ENCODE measurements at regions not wholly inside any gene's neighbourhood (a gene's known extent, or its start where the extent isn't known, plus 50 kb on each side); places are given as distances from the start of the nearest gene placed in this dataset.

DNA sequence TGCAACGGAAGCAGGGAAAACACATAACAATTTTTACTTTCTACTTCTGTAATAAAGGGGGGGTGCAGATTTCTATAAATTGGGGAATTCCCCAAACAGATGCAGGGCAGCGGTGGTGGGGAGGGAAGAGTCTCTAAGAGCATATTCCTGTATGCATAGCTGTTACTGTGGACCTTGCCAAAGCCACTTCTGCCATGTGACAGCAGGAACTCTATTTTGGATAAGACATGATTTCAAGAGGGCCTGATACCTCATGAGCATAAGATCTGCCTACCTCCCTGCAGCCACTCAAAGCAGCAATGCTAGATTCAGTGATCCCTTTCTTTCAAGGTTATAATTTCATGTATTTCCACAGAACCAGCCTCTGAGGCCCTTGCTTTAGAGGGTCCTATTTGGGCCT is 86.2 kb upstream of the CNKSR3 start:
- no peak overlapping the region for H3K27ac ChIP-seq
- TF ChIP-seq, protein P1, sequence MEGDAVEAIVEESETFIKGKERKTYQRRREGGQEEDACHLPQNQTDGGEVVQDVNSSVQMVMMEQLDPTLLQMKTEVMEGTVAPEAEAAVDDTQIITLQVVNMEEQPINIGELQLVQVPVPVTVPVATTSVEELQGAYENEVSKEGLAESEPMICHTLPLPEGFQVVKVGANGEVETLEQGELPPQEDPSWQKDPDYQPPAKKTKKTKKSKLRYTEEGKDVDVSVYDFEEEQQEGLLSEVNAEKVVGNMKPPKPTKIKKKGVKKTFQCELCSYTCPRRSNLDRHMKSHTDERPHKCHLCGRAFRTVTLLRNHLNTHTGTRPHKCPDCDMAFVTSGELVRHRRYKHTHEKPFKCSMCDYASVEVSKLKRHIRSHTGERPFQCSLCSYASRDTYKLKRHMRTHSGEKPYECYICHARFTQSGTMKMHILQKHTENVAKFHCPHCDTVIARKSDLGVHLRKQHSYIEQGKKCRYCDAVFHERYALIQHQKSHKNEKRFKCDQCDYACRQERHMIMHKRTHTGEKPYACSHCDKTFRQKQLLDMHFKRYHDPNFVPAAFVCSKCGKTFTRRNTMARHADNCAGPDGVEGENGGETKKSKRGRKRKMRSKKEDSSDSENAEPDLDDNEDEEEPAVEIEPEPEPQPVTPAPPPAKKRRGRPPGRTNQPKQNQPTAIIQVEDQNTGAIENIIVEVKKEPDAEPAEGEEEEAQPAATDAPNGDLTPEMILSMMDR (IDR thresholded peaks at IDR 0.05; ENCODE audit: low read depth, low read length) = no peak
- no peak for DNase-seq (ENCODE audit: low read depth in 1 of 2, low spot score in 1 of 2)
- H3K9me3 ChIP-seq (ENCODE audit: low read depth) = no peaks in the 10 kb centered on the region
- H3K4me3 ChIP-seq = no peak overlapping the region
- H3K27me3 ChIP-seq = no peaks in the 10 kb centered on the region
- peaks cover 19% of the 10 kb centered on the region for H3K4me1 ChIP-seq (ENCODE audit: low read depth)
- H3K36me3 ChIP-seq = no peaks in the 10 kb centered on the region

DNA sequence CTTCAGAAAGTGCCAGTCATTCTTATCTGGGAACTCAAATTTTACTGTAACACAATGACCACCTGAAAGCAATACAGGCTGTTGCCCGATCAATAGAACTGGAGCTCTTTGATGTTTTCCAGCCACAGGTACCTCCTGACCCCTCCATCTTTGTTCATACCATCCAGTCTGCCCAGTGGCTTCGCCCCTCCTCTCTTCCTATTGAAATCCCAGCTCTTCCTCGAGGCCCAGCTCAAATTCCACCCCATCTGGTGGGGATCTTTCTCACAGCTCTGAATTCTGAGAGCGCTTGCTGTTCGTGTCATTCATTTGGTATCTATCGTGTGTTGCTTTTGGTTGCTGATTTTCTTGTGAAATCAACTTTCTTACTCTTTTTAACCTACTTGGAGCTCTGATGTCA is 87.9 kb upstream of the CNKSR3 start:
- Histone ChIP-seq H3K36me3 (no peaks in the 10 kb centered on the region), H3K4me1 (ENCODE audit: low read depth) (peaks cover 10% of the 10 kb centered on the region), H3K9me3 (ENCODE audit: low read depth) (no peaks in the 10 kb centered on the region), H3K27ac (no peak overlapping the region), H3K4me3 (no peak overlapping the region), H3K27me3 (no peaks in the 10 kb centered on the region)
- DNase-seq (ENCODE audit: low read depth in 1 of 2, low spot score in 1 of 2) = no peak
- TF ChIP-seq, protein P1 (IDR thresholded peaks at IDR 0.05; ENCODE audit: low read depth, low read length) = no peak

DNA sequence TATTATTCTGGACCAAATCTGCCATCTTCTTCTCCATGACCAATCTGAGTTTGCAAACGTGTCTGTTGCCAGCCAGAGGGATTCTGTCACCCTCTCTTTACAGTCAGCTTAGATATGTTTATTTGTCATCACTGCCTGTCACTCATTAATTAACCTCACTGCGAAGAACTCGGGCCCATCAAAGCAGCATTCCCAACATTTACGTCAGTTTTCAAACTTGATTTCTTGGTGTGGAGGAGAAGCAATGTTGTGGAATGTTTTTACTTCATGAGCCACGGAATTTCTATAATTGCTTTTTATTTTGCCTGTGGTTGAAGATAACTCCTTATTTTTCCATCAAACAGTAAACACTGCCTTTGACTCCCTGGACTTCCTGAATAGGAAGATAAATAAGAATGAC is 91.8 kb upstream of the CNKSR3 start:
- Histone ChIP-seq H3K27ac (no peak overlapping the region), H3K4me3 (no peak overlapping the region), H3K4me1 (ENCODE audit: low read depth) (no peaks in the 10 kb centered on the region), H3K9me3 (ENCODE audit: low read depth) (no peaks in the 10 kb centered on the region), H3K27me3 (no peaks in the 10 kb centered on the region), H3K36me3 (no peaks in the 10 kb centered on the region)
- TF ChIP-seq, protein P1 (IDR thresholded peaks at IDR 0.05; ENCODE audit: low read depth, low read length) = no peak
- DNase-seq (ENCODE audit: low read depth in 1 of 2, low spot score in 1 of 2) = no peak

DNA sequence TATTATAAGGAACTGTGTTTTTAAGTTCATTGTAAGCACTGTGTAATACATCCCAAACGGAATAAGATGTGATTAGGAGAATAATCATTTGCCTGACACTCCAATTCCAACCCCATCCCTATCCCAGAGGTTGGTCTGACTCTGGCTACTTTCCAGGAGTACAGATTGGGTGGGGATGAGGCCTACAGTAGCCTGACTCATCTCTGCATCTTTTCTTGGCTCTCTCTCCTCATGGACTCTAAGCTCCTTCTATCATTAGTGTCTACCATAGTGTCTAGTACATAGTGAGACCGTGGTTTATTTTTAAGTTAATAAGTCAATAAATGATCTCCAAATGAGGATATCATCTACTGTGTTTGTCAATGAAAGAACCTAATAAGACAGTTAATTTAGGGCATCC is 92.2 kb upstream of the CNKSR3 start:
- Histone ChIP-seq H3K27ac (no peak overlapping the region), H3K27me3 (no peaks in the 10 kb centered on the region), H3K36me3 (no peaks in the 10 kb centered on the region), H3K4me1 (ENCODE audit: low read depth) (no peaks in the 10 kb centered on the region), H3K9me3 (ENCODE audit: low read depth) (no peaks in the 10 kb centered on the region), H3K4me3 (no peak overlapping the region)
- peak in 1 of 2 donors; percentile 34 for DNase-seq (ENCODE audit: low read depth in 1 of 2, low spot score in 1 of 2)
- TF ChIP-seq, protein P1 (IDR thresholded peaks at IDR 0.05; ENCODE audit: low read depth, low read length) = no peak

DNA sequence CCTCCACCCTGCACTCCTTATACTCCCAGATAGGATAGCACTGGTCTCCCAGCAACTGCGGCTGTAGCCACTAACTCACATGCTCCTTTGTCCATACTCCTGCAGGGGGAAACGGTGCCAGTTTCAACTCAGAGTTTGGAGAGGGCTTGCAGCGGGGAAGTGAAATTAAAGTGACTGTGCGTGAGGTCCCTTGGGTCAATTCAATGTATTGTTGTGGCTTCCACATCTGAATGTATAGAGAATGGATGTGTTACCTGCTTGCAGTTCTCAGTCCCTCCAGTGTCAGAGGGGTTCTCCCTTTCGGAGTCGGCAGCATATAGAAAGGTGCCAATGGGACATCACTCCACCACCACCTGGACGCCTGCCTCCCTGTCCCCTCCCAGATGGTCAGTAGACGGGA is 93.6 kb upstream of the CNKSR3 start:
- DNase-seq (ENCODE audit: low read depth in 1 of 2, low spot score in 1 of 2) = no peak
- TF ChIP-seq, protein P1 (IDR thresholded peaks at IDR 0.05; ENCODE audit: low read depth, low read length) = no peak
- H3K27ac ChIP-seq = no peak overlapping the region
- H3K4me3 ChIP-seq = no peak overlapping the region
- no peaks in the 10 kb centered on the region for H3K27me3 ChIP-seq
- H3K9me3 ChIP-seq (ENCODE audit: low read depth) = no peaks in the 10 kb centered on the region
- H3K4me1 ChIP-seq (ENCODE audit: low read depth) = no peaks in the 10 kb centered on the region
- H3K36me3 ChIP-seq = no peaks in the 10 kb centered on the region

Measured in cardiac muscle cell (in vitro differentiated cells and primary cell).